SK-N-SH (cell line): ENCODE measurements at regions not wholly inside any gene's neighbourhood (a gene's known extent, or its start where the extent isn't known, plus 50 kb on each side); places are given as distances from the start of the nearest gene placed in this dataset.

Experiments
- CTCF ChIA-PET: fragments of 300-600, 350-600 bp; formaldehyde crosslinking; extraction: SDS; loops from one replicate; lab custom pipeline; 2021; lab: Yijun Ruan, JAX
- POLR2A ChIA-PET: fragments of 350-600 bp; sonication (Branson Sonifier 250); formaldehyde crosslinking; extraction: SDS; loops from one replicate; lab custom pipeline; 2020; ENCODE audit warnings: antibody characterized with exemption, inconsistent platforms; lab: Yijun Ruan, JAX
- DNase-seq: peaks from one replicate; pipeline ENCODE4 v3.0.0; 2012
- H2AFZ ChIP-seq: fragments of 200-600 bp; sonication (generic); 2 replicates; pipeline ENCODE4 v1.8.1; 2016; ENCODE audit warnings: antibody characterized with exemption, mild to moderate bottlenecking, low read depth
- H3F3A ChIP-seq: fragments of 200-600 bp; sonication (generic); replicated peaks from 2 replicates; pipeline ENCODE3; 2016; ENCODE audit warnings: antibody characterized with exemption, mild to moderate bottlenecking; ENCODE audit not compliant: insufficient read depth
- H3K27ac ChIP-seq, 2 experiments: fragments of 200-500 bp in 1 of 2; fragments of 200-600 bp in 1 of 2; sonication (Bioruptor generic) in 1 of 2; sonication (generic), shearing (Covaris generic) in 1 of 2; 2 replicates each; pipeline versions ENCODE4 v1.5.1 to v1.6.1; 2014 to 2016; ENCODE audit warnings: low read depth in 2 of 2, inconsistent platforms in 1 of 2, low read length in 1 of 2, mild to moderate bottlenecking in 1 of 2, mixed read lengths in 1 of 2
- H3K27me3 ChIP-seq: fragments of 200-600 bp; sonication (generic), shearing (Covaris generic); 2 replicates; pipeline ENCODE4 v1.6.1; 2016; ENCODE audit warnings: mixed run types; ENCODE audit not compliant: insufficient read depth
- H3K36me3 ChIP-seq, 2 experiments: fragments of 200-500 bp in 1 of 2; fragments of 200-600 bp in 1 of 2; sonication (Bioruptor generic) in 1 of 2; sonication (generic) in 1 of 2; replicated peaks in 1 of 2; 2 replicates each; pipeline versions ENCODE3 to v1.5.1; 2014 to 2016; ENCODE audit warnings: low read length in 1 of 2, mild to moderate bottlenecking in 1 of 2; ENCODE audit not compliant: insufficient read depth in 2 of 2, control insufficient read depth in 1 of 2
- H3K4me1 ChIP-seq, 2 experiments: fragments of 200-500 bp in 1 of 2; fragments of 200-600 bp in 1 of 2; sonication (Bioruptor generic) in 1 of 2; sonication (generic), shearing (Covaris generic) in 1 of 2; 2 replicates each; pipeline versions ENCODE4 v1.5.1 to v1.6.1; 2014 to 2016; ENCODE audit warnings: low read depth in 1 of 2, low read length in 1 of 2, mixed run types in 1 of 2; ENCODE audit not compliant: insufficient read depth in 2 of 2, control insufficient read depth in 1 of 2
- H3K4me2 ChIP-seq: fragments of 200-600 bp; sonication (generic), shearing (Covaris generic); 2 replicates; pipeline ENCODE4 v1.6.1; 2017; ENCODE audit warnings: mixed run types
- H3K4me3 ChIP-seq, 2 experiments: fragments of 200-500 bp in 1 of 2; fragments of 200-600 bp in 1 of 2; sonication (Bioruptor generic) in 1 of 2; sonication (generic), shearing (Covaris generic) in 1 of 2; 2 replicates each; pipeline versions ENCODE4 v1.5.1 to v1.8.1; 2014 to 2016; ENCODE audit warnings: low read depth in 2 of 2, inconsistent platforms in 1 of 2, low read length in 1 of 2, mild to moderate bottlenecking in 1 of 2, mixed read lengths in 1 of 2, moderate library complexity in 1 of 2
- H3K79me2 ChIP-seq: fragments of 200-600 bp; sonication (generic); 2 replicates; pipeline ENCODE4 v1.8.1; 2017; ENCODE audit warnings: mild to moderate bottlenecking; ENCODE audit not compliant: insufficient read depth
- H3K9ac ChIP-seq: fragments of 200-600 bp; sonication (generic); 2 replicates; pipeline ENCODE4 v1.6.1; 2017; ENCODE audit warnings: mixed run types
- H3K9me2 ChIP-seq: fragments of 200-600 bp; sonication (generic); 2 replicates; pipeline ENCODE4 v1.6.1; 2017; ENCODE audit warnings: mixed run types
- H3K9me3 ChIP-seq: fragments of 200-600 bp; sonication (generic); 2 replicates; pipeline ENCODE4 v1.6.1; 2017; ENCODE audit warnings: mixed run types, mild to moderate bottlenecking, moderate library complexity
- H4K20me1 ChIP-seq: fragments of 200-600 bp; sonication (generic); 2 replicates; pipeline ENCODE4 v1.6.1; 2017; ENCODE audit warnings: mild to moderate bottlenecking, mixed run types; ENCODE audit not compliant: insufficient read depth
- EP300 ChIP-seq, 2 experiments: IDR thresholded peaks; 2 replicates each; pipeline versions ENCODE4 v1.4.0 to v1.6.1; 2012; ENCODE audit warnings: borderline replicate concordance in 1 of 2, low read depth in 1 of 2, low read length in 1 of 2
- FOSL2 ChIP-seq: IDR thresholded peaks from 2 replicates; pipeline ENCODE4 v1.4.0; 2012; ENCODE audit warnings: low read depth, mild to moderate bottlenecking, moderate library complexity, borderline replicate concordance
- FOXJ3 ChIP-seq: sonication (generic); formaldehyde crosslinking; IDR thresholded peaks from 2 replicates; pipeline ENCODE4 v1.5.1; 2020; ENCODE audit warnings: mild to moderate bottlenecking, missing genetic modification reagents
- GATA2 ChIP-seq: sonication (generic); formaldehyde crosslinking; IDR thresholded peaks from 2 replicates; pipeline ENCODE4 v1.5.0; 2020; ENCODE audit warnings: mild to moderate bottlenecking, missing genetic modification reagents
- JUND ChIP-seq: IDR thresholded peaks from 2 replicates; pipeline ENCODE4 v1.4.0; 2012
- MXI1 ChIP-seq: IDR thresholded peaks from 2 replicates; pipeline ENCODE4 v1.6.1; 2012; ENCODE audit warnings: mild to moderate bottlenecking, low read depth, low read length, improper control_type of control experiment
- NFIC ChIP-seq: IDR thresholded peaks from 2 replicates; pipeline ENCODE4 v1.4.0; 2012; ENCODE audit warnings: borderline replicate concordance
- NRF1 ChIP-seq: IDR thresholded peaks from 2 replicates; pipeline ENCODE4 v1.6.1; 2012; ENCODE audit warnings: low read depth, mild to moderate bottlenecking, low read length
- POLR2AphosphoS5 ChIP-seq: IDR thresholded peaks from 2 replicates; pipeline ENCODE4 v1.6.1; 2012; ENCODE audit warnings: low read depth, low read length
- RAD21 ChIP-seq: IDR thresholded peaks from 2 replicates; pipeline ENCODE4 v1.6.1; 2012; ENCODE audit warnings: mild to moderate bottlenecking, low read length
- RFX5 ChIP-seq: IDR thresholded peaks from 2 replicates; pipeline ENCODE4 v1.6.1; 2012; ENCODE audit warnings: mild to moderate bottlenecking, improper control_type of control experiment, low read length
- SIN3A ChIP-seq: IDR thresholded peaks from 2 replicates; pipeline ENCODE4 v1.6.1; 2012; ENCODE audit warnings: low read depth, mild to moderate bottlenecking, low read length, moderate library complexity, borderline replicate concordance
- SMC3 ChIP-seq: IDR thresholded peaks from 2 replicates; pipeline ENCODE4 v1.6.1; 2012; ENCODE audit warnings: low read depth, low read length, improper control_type of control experiment
- YY1 ChIP-seq: IDR thresholded peaks from 2 replicates; pipeline ENCODE4 v1.4.0; 2012; ENCODE audit warnings: low read depth, mild to moderate bottlenecking
- WGBS: methylation state at CpG from one replicate; pipeline ENCODE4 v1.1.6; 2017; ENCODE audit warnings: low lambda C conversion rate; 5-methylcytosine and 5-hydroxymethylcytosine counted together
- TF ChIP-seq, protein P1 (sequence below): IDR thresholded peaks from 2 replicates; pipeline ENCODE4 v1.6.1; 2012; ENCODE audit warnings: mild to moderate bottlenecking, low read depth, low read length, moderate library complexity
- TF ChIP-seq, protein P2 (sequence below): fragments of 200-600 bp; sonication (generic); IDR thresholded peaks from 2 replicates; pipeline ENCODE4 v1.6.1; 2017; ENCODE audit warnings: antibody characterized with exemption, mild to moderate bottlenecking, moderate library complexity

DNA sequence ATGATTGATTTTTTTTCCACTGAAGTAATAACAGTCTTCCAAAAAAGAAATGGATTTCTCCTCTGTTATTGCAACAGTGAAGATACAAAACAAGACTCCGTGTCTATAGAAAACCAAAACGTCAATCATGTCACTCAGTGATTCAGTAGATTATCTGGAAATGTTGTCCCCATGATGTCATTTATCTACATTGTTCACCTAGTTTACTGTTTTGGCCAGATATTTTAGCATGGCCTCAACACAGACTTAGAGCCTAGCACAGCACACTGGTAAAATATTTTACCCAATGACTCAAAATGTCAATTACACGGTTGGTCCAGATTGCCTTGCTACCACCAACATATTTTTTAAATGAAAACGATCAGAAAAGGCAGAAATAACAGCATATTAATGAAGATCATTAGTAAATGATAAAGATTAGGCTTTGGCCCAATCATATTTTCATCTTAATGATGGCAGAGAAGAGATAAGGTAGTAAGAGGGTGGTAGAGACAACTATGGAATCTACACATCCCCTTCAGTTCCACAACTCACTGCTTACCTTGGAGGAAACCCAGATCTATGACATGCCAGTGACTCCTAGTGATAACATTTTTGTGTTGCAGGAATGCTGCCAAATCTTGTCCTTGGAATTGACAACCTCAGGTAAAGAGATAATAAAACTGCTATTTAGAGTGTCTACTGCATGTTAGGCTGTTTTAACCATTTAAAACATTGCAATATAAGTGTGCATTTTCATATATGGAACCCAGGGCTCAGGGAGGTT lies 347.7 kb upstream of the ARPP21 start:
- no peak for DNase-seq
- no peaks in the 10 kb centered on the region for H3K36me3 ChIP-seq
- WGBS: 28% methylated on average over 4 of the region's 4 CpGs

DNA sequence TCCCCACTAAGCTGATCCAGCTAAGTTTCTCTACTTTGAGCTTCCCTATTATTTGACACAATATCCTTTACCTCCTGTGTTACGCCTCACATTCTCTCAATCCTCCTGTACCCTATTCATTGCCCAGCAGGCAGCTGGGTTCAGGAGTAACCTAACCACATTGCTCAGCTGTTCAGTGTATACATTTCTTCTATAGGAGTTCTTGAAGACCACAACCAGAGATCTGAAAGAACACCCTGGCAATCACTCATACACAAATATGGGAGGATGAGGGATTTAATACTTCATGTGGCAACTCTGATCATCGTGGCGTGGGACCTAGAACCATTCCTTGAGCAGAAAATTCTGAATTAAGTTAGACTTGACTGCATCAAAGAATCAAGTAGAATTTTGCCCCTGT lies 346.8 kb upstream of the ARPP21 start:
- POLR2A ChIA-PET: no interaction called here
- TF ChIP-seq GATA2 (CRISPR knock-in tag) (no peak), NRF1 (no peak), EP300 (IDR thresholded peaks at IDR 0.05; ENCODE audit: borderline replicate concordance in 1 of 2, low read depth in 1 of 2, low read length in 1 of 2) (no peak), POLR2AphosphoS5 (no peak), YY1 (no peak), MXI1 (no peak), NFIC (no peak), RAD21 (no peak), JUND (no peak), SIN3A (no peak)
- TF ChIP-seq, protein P1, sequence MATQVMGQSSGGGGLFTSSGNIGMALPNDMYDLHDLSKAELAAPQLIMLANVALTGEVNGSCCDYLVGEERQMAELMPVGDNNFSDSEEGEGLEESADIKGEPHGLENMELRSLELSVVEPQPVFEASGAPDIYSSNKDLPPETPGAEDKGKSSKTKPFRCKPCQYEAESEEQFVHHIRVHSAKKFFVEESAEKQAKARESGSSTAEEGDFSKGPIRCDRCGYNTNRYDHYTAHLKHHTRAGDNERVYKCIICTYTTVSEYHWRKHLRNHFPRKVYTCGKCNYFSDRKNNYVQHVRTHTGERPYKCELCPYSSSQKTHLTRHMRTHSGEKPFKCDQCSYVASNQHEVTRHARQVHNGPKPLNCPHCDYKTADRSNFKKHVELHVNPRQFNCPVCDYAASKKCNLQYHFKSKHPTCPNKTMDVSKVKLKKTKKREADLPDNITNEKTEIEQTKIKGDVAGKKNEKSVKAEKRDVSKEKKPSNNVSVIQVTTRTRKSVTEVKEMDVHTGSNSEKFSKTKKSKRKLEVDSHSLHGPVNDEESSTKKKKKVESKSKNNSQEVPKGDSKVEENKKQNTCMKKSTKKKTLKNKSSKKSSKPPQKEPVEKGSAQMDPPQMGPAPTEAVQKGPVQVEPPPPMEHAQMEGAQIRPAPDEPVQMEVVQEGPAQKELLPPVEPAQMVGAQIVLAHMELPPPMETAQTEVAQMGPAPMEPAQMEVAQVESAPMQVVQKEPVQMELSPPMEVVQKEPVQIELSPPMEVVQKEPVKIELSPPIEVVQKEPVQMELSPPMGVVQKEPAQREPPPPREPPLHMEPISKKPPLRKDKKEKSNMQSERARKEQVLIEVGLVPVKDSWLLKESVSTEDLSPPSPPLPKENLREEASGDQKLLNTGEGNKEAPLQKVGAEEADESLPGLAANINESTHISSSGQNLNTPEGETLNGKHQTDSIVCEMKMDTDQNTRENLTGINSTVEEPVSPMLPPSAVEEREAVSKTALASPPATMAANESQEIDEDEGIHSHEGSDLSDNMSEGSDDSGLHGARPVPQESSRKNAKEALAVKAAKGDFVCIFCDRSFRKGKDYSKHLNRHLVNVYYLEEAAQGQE: no peak

More for the DNA sequence above, 347.7 kb upstream of the ARPP21 start:
- Histone ChIP-seq H3F3A (no peaks in the 10 kb centered on the region), H2AFZ (no peak overlapping the region), H3K4me3 (no peak overlapping the region), H3K9me3 (no peaks in the 10 kb centered on the region; the same call in 1 of the 2 replicates), H3K9me2 (no peaks in the 10 kb centered on the region), H3K79me2 (no peaks in the 10 kb centered on the region), H4K20me1 (no peaks in the 10 kb centered on the region), H3K4me2 (no peak overlapping the region), H3K27me3 (no peaks in the 10 kb centered on the region), H3K9ac (no peak overlapping the region), H3K4me1 (no peaks in the 10 kb centered on the region), H3K27ac (no peak overlapping the region)
- ChIA-PET CTCF (no interaction called here), POLR2A (no interaction called here)
- TF ChIP-seq RAD21: no peak
- no peak for TF ChIP-seq RFX5
- no peak for TF ChIP-seq FOXJ3
- no peak for TF ChIP-seq FOSL2
- TF ChIP-seq, protein P1: no peak
- no peak for TF ChIP-seq SMC3
- TF ChIP-seq, protein P2, sequence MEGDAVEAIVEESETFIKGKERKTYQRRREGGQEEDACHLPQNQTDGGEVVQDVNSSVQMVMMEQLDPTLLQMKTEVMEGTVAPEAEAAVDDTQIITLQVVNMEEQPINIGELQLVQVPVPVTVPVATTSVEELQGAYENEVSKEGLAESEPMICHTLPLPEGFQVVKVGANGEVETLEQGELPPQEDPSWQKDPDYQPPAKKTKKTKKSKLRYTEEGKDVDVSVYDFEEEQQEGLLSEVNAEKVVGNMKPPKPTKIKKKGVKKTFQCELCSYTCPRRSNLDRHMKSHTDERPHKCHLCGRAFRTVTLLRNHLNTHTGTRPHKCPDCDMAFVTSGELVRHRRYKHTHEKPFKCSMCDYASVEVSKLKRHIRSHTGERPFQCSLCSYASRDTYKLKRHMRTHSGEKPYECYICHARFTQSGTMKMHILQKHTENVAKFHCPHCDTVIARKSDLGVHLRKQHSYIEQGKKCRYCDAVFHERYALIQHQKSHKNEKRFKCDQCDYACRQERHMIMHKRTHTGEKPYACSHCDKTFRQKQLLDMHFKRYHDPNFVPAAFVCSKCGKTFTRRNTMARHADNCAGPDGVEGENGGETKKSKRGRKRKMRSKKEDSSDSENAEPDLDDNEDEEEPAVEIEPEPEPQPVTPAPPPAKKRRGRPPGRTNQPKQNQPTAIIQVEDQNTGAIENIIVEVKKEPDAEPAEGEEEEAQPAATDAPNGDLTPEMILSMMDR: no peak

More for the DNA sequence above, 346.8 kb upstream of the ARPP21 start:
- CTCF ChIA-PET: no interaction called here
- Histone ChIP-seq H3K27ac (no peak overlapping the region), H3K4me3 (no peak overlapping the region), H3K9me2 (no peaks in the 10 kb centered on the region), H3F3A (no peaks in the 10 kb centered on the region), H3K4me1 (no peaks in the 10 kb centered on the region), H3K79me2 (no peaks in the 10 kb centered on the region), H3K9ac (no peak overlapping the region), H3K4me2 (no peak overlapping the region), H2AFZ (no peak overlapping the region), H3K36me3 (no peaks in the 10 kb centered on the region), H4K20me1 (no peaks in the 10 kb centered on the region), H3K9me3 (no peaks in the 10 kb centered on the region), H3K27me3 (no peaks in the 10 kb centered on the region)
- no peak for DNase-seq
- WGBS: 60% methylated on average over 3 of the region's 3 CpGs
